ENCODE measurements at regions not wholly inside any gene's neighbourhood (a gene's known extent, or its start where the extent isn't known, plus 50 kb on each side); places are given as distances from the start of the nearest gene placed in this dataset.

DNA sequence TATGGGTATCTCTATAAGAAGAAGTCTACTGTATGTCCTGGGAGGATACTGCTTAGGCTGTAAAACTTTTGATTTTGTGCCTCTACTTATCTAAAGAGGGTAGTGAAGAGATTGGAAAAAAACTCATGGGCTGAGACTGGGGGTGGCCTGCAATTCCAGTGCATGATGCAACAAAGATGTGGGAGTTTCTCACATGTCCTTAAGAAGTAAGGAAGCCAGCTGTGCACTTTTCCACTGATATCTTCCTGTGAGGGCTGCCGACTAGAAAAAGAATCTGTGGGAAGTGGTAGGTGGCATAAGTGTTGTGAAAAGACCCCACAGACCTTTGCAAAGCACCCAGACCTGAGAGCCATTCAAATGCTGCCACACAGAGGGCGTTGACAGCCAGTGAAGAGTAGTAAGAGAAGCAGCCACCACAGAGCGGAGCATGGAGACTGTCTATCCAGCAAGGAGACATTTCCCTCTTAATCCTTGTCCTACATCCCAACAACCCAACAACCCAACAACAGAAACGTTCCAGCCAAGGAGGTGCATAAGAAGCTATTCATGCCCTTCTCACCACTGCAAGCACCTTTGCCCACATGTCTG lies 65.1 kb downstream of the PFDN4 start:
- DNase-seq = no peak

GRCh38 chr20:54275359-54276111 lies 67.6 kb downstream of the PFDN4 start:
- DNase-seq = no peak

- no peak for DNase-seq
Measured at GRCh38 chr20:54276577-54277169, 68.8 kb downstream of the PFDN4 start.

- DNase-seq = no peak
Measured at GRCh38 chr20:54278262-54278661, 70.4 kb downstream of the PFDN4 start.

- DNase-seq = no peak
Measured at GRCh38 chr20:54282625-54283024, 74.7 kb downstream of the PFDN4 start.

GRCh38 chr20:54283253-54283652 lies 75.4 kb downstream of the PFDN4 start:
- no peak for DNase-seq

GRCh38 chr20:54284928-54285704 lies 77.2 kb downstream of the PFDN4 start:
- peak in 1 of 5 donors; percentile 58 for DNase-seq

DNA sequence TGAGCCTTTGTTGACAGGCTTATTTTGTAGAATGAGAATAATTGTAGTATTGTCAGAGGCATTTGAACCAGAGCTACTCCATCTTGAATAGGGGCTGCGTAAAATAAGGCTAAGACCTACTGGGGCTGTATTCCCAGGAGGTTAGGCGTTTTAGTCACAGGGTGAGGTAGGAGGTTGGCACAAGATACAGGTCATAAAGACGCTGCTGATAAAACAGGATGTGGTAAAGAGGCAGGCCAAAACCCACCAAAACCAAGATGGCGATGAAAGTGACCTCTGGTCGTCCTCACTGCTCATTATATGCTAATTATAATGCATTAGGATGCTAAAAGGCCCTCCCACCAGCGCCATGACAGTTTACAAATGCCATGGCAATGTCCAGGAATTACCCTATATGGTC lies 82.7 kb downstream of the PFDN4 start:
- no peak for DNase-seq

- no peak for DNase-seq
Measured at GRCh38 chr20:54291339-54292010, 83.6 kb downstream of the PFDN4 start.

GRCh38 chr20:54292185-54292584 lies 84.3 kb downstream of the PFDN4 start:
- no peak for DNase-seq

DNA sequence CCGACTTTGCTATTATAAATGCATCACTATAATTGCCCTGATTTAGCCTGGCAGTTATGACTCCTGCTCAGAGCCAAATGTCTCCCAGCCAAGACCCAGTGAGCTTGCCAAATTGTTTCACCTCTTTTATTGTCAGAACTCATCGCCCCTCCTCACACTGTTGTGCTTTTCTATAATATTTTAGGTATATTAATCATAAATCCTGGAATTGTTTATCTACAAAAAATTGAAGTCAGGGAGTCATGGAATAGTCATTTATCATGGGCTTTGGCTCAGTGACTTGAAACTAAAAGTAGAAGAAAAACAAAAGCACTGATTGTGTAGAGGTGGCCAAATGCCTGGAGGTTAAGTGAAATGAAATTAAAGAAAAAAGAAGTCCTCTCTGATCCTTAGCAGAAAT lies 85.6 kb downstream of the PFDN4 start:
- no peak for DNase-seq

GRCh38 chr20:54294094-54294493 lies 86.2 kb downstream of the PFDN4 start:
- DNase-seq = no peak

DNA sequence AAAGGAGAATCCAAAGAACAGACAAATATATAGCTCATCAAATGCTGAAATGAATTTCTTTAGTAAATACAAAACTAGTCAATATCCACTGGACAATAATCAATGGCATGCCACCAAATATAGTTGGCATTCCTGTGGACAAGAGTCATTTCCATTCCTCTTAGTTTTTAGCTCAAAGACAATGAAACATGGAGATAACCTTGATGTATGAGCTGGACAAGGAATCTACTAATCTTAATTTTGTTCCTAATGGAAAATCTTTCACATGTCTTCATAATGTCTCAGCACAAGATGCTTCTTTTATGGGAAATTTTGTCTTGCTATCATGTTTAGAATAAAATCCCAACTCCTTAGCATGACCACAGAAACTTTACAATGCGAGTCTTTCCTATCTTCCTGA lies 87.8 kb downstream of the PFDN4 start:
- no peak for DNase-seq

DNA sequence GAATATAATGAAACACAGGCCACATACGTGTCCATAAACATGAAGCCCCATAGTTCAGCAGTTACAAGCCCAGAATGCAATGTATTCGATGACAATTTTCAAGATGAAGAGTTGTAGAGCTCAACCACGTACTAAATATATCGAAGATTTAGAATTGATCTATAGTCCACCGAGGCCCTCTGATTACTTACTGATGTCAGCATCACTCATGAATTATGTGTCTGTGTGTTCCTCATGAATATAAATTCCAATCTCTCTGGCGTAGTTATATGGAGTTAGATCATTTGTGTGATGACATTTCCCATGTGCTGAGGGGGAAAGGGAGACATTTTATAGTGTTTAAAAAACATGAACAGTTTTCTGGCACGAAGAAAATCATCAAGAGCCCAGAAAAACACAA lies 97.5 kb downstream of the PFDN4 start:
- no peak for DNase-seq

DNA sequence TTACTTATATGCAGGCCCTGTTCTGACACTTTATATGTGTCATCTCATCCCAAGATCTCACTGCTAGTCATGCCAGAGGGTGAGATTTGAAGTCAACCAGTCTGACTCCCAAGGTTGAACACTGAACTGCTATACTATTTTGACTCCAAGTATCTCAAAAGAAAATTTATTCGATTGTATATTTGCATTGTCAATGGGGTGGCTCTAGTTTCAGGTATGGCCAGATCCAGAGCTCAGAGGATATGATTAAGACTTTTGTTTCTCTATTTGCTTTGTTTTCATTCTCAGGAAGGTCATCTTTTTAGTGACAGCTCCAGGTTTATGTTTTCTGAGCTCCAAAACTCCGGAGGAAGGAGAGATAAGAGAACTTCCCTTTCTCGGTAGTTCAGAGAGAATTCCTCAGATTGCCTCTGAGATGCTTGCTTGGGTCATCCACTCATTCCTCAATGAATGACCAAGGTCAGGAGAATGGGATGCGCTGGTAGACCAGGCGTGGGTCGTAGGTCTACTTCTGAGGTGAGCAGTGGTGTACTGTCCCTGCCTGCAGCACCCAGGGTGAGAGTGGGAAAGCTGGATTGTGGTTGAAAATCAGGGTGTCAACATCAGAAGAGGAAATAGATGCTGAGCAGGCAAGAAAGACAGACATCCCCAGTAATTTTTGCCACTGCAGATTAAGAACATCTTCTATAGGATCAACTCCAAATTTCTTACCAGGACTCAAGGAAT lies 99.3 kb downstream of the PFDN4 start:
- no peak for DNase-seq

- DNase-seq = no peak
Measured at GRCh38 chr20:54308804-54309203, 100.9 kb downstream of the PFDN4 start.

- no peak for DNase-seq
Measured at GRCh38 chr20:54318892-54319291, 111.0 kb downstream of the PFDN4 start.

GRCh38 chr20:54320148-54320607 lies 112.3 kb downstream of the PFDN4 start:
- DNase-seq = peak in 1 of 5 donors; percentile 44

- no peak for DNase-seq
Measured at GRCh38 chr20:54321352-54322087, 113.6 kb downstream of the PFDN4 start.

DNA sequence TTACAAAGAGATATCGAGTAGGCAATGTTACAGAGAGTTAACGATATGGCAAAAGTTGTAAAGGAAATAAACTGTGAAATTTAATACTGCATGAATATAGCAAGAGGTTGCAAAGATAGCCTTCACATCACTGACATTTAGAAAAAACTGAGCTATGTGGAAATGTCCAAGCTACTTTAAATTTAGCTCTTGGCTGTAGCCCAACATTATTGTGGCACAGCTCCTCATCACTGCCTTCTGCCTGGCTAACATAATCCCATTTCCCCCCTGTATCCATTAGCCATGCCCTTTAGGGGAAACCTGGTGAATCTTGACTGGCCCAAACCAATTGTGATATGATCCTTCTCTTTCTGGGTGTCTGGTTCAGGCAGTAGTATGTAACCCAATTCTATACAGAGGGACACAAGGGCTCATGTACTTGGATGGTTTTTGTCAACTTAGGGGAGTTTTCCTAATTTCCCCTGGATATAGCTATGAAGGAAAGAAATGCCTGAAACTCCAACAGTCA lies 115.4 kb downstream of the PFDN4 start:
- no peak for DNase-seq

DNA sequence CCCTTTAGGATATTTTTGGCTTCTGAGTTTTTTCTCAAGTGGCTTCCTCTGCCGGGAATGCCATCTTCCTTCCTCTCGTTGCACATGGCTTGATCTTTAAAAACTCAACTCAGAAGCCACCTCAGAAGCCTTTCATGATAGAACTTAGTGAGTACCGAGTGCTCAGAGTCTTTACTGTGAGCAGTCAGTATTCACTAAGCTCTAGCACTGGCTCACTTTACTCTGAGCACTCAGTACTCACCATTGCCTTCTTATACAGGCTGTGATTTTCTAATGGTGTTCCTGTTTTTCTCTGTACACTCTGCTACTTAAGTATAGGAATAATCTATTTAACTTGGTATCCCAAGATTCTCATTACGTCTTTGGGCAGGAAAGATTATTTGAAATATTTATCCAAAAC lies 116.2 kb downstream of the PFDN4 start:
- no peak for DNase-seq

Measured in T-helper 1 cell (primary cell).